NB4 (cell line): ENCODE measurements at regions not wholly inside any gene's neighbourhood (a gene's known extent, or its start where the extent isn't known, plus 50 kb on each side); places are given as distances from the start of the nearest gene placed in this dataset.

ENCODE experiments used
- MAX ChIP-seq: IDR thresholded peaks from 2 replicates; pipeline ENCODE4 v1.6.1; 2011; ENCODE audit warnings: low read depth, low read length
- POLR2A ChIP-seq: IDR thresholded peaks from 2 replicates; pipeline ENCODE4 v1.6.1; 2011; ENCODE audit warnings: mild to moderate bottlenecking; ENCODE audit not compliant: insufficient read length; ENCODE audit errors: extremely low read depth
- TF ChIP-seq, protein P1 (sequence below): IDR thresholded peaks from one replicate; pipeline ENCODE4 v1.5.1; 2012; ENCODE audit warnings: low read depth, low read length

DNA sequence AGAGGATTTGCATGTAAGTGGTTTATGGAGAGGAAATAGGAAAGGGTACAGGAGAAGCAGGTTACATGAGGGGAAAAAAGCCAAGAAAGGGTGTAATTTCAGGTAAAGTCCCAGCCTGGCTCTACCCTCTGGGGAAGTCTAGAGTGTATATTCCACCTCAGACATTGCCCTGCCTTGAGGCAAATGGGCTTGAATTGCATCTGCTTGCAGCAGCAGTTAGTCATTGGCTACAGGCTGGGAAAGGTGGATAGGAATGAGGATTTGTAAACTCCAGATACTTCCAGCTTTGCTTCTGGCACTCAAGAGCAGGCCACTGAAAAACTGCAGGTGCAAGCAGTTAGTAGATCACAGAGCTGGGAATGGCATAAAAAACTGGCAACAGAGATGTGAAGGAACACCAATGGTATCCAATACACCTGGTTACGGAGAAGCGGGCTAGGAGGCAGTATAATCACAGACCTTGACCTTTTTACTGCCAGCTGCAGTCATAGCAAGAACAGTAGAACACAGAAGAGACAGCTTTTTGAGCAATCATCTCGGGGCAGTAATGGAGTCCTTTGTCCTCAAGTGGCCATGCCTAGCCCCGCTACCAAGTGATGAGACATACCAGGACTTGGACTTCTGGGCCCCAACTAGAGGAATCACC lies 226.9 kb upstream of the NRIP1 start:
- TF ChIP-seq MAX = no peak
- TF ChIP-seq, protein P1, sequence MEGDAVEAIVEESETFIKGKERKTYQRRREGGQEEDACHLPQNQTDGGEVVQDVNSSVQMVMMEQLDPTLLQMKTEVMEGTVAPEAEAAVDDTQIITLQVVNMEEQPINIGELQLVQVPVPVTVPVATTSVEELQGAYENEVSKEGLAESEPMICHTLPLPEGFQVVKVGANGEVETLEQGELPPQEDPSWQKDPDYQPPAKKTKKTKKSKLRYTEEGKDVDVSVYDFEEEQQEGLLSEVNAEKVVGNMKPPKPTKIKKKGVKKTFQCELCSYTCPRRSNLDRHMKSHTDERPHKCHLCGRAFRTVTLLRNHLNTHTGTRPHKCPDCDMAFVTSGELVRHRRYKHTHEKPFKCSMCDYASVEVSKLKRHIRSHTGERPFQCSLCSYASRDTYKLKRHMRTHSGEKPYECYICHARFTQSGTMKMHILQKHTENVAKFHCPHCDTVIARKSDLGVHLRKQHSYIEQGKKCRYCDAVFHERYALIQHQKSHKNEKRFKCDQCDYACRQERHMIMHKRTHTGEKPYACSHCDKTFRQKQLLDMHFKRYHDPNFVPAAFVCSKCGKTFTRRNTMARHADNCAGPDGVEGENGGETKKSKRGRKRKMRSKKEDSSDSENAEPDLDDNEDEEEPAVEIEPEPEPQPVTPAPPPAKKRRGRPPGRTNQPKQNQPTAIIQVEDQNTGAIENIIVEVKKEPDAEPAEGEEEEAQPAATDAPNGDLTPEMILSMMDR = no peak
- TF ChIP-seq POLR2A = no peak
